Neural cell (in vitro differentiated cells): ENCODE measurements at regions not wholly inside any gene's neighbourhood (a gene's known extent, or its start where the extent isn't known, plus 50 kb on each side); places are given as distances from the start of the nearest gene placed in this dataset.

Source experiments
- H2AFZ ChIP-seq: fragments of 200-600, 300-800 bp; sonication (generic), shearing (Covaris generic); 2 replicates; pipeline ENCODE4 v1.6.0; 2014; ENCODE audit warnings: low read depth, mild to moderate bottlenecking, antibody characterized with exemption, low read length, moderate library complexity
- H3F3A ChIP-seq: fragments of 200-600 bp; shearing (Covaris generic); 2 replicates; pipeline ENCODE4 v1.6.1; 2016; ENCODE audit warnings: mild to moderate bottlenecking, moderate library complexity, mixed read lengths, antibody characterized with exemption, low read length; ENCODE audit not compliant: insufficient read depth, poor library complexity, severe bottlenecking
- H3K27ac ChIP-seq: fragments of 200-600, 300-800 bp; sonication (generic), shearing (Covaris generic); 2 replicates; pipeline ENCODE4 v1.5.1; 2014; ENCODE audit warnings: mild to moderate bottlenecking, low read length, moderate library complexity
- H3K27me3 ChIP-seq: fragments of 300-800, 200-600 bp; sonication (generic), shearing (Covaris generic); 2 replicates; pipeline ENCODE4 v1.6.0; 2014; ENCODE audit warnings: mild to moderate bottlenecking, low read depth, low read length, moderate library complexity; ENCODE audit not compliant: insufficient read depth
- H3K36me3 ChIP-seq: fragments of 300-800, 200-600 bp; sonication (generic), shearing (Covaris generic); 2 replicates; pipeline ENCODE4 v1.5.1; 2014; ENCODE audit warnings: mild to moderate bottlenecking, antibody characterized with exemption, low read length, moderate library complexity; ENCODE audit not compliant: insufficient read depth
- H3K4me2 ChIP-seq: fragments of 300-800, 200-600 bp; sonication (generic), shearing (Covaris generic); 2 replicates; pipeline ENCODE4 v1.6.0; 2014; ENCODE audit warnings: mild to moderate bottlenecking, low read length
- H3K4me3 ChIP-seq: fragments of 300-800, 200-600 bp; sonication (generic), shearing (Covaris generic); 2 replicates; pipeline ENCODE4 v1.5.1; 2014; ENCODE audit warnings: mild to moderate bottlenecking, low read length, moderate library complexity
- H3K79me2 ChIP-seq: fragments of 200-600 bp; shearing (Covaris generic); replicated peaks from 2 replicates; pipeline ENCODE4 v1.6.0; 2014; ENCODE audit warnings: mild to moderate bottlenecking, low read length, moderate library complexity; ENCODE audit not compliant: insufficient read depth
- H3K9ac ChIP-seq: fragments of 300-800, 200-600 bp; sonication (generic), shearing (Covaris generic); 2 replicates; pipeline ENCODE4 v1.6.1; 2016; ENCODE audit warnings: mild to moderate bottlenecking, low read length, mixed read lengths
- H3K9me2 ChIP-seq: fragments of 200-600 bp; shearing (Covaris generic); 2 replicates; pipeline ENCODE4 v1.6.1; 2016; ENCODE audit warnings: mild to moderate bottlenecking, low read length, mixed read lengths; ENCODE audit not compliant: insufficient read depth
- H3K9me3 ChIP-seq: fragments of 200-600, 300-800 bp; sonication (generic), shearing (Covaris generic); 2 replicates; pipeline ENCODE4 v1.6.1; 2016; ENCODE audit warnings: mild to moderate bottlenecking, mixed run types, low read length, moderate library complexity, mixed read lengths
- H4K20me1 ChIP-seq: fragments of 200-600 bp; shearing (Covaris generic); 2 replicates; pipeline ENCODE4 v1.6.1; 2016; ENCODE audit warnings: mild to moderate bottlenecking, mixed run types; ENCODE audit not compliant: insufficient read depth
- EP300 ChIP-seq: fragments of 450-650 bp; conservative IDR thresholded peaks from 2 replicates; pipeline ENCODE4 v1.6.1; 2014; ENCODE audit warnings: antibody characterized with exemption, mild to moderate bottlenecking, moderate library complexity; ENCODE audit not compliant: poor library complexity, severe bottlenecking
- EZH2 ChIP-seq: fragments of 200-600, 300-800 bp; shearing (Covaris generic), sonication (generic); IDR thresholded peaks from 2 replicates; pipeline ENCODE4 v1.6.1; 2014; ENCODE audit warnings: antibody characterized with exemption, low read length, borderline replicate concordance, mild to moderate bottlenecking; ENCODE audit not compliant: insufficient read depth, poor library complexity, severe bottlenecking
- MXI1 ChIP-seq: fragments of 450-650 bp; conservative IDR thresholded peaks from 2 replicates; pipeline ENCODE4 v1.6.1; 2014; ENCODE audit warnings: antibody characterized with exemption, mild to moderate bottlenecking; ENCODE audit not compliant: poor library complexity, severe bottlenecking
- RAD21 ChIP-seq: fragments of 450-650 bp; conservative IDR thresholded peaks from 2 replicates; pipeline ENCODE4 v1.6.1; 2014; ENCODE audit warnings: antibody characterized with exemption, mild to moderate bottlenecking, moderate library complexity
- SMC3 ChIP-seq: fragments of 450-650 bp; conservative IDR thresholded peaks from 2 replicates; pipeline ENCODE4 v1.6.1; 2014; ENCODE audit warnings: antibody characterized with exemption, mild to moderate bottlenecking, moderate library complexity; ENCODE audit not compliant: poor library complexity
- TAF1 ChIP-seq: IDR thresholded peaks from 2 replicates; pipeline ENCODE4 v1.6.1; 2012; ENCODE audit warnings: low read depth
- TF ChIP-seq, protein P1 (sequence below): fragments of 450-650 bp; IDR thresholded peaks from 2 replicates; pipeline ENCODE4 v1.5.1; 2014; ENCODE audit warnings: antibody characterized with exemption, mild to moderate bottlenecking, moderate library complexity; ENCODE audit not compliant: poor library complexity, severe bottlenecking
- TF ChIP-seq, protein P2 (sequence below): IDR thresholded peaks from 2 replicates; pipeline ENCODE4 v1.6.1; 2012; ENCODE audit warnings: borderline replicate concordance

DNA sequence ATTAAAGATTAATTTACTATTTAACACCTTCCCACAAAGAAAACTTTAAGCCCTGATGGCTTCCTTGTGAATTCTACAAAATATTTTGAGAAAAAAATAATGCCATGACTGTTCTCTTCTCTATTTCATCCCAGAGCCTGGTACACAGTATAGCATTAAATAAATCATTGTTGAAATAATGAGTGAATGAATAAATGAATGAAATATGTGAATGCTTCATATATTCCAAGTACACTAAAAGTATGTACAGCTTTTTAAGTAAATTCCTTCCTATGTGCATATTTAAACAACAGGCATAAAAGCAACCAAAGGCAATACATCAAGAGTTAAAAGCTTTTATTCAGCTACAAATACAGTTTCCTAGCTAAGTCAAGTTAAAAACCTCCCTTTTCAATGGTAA, 144.9 kb upstream of the CCDC196 start:
- Histone ChIP-seq H4K20me1 (no peaks in the 10 kb centered on the region), H3K9me3 (no peaks in the 10 kb centered on the region), H3K79me2 (no peaks in the 10 kb centered on the region), H3K9me2 (no peaks in the 10 kb centered on the region), H3K4me2 (no peak overlapping the region), H3K4me3 (no peak overlapping the region), H3K27me3 (no peaks in the 10 kb centered on the region), H3K27ac (no peak overlapping the region), H3K9ac (no peak overlapping the region), H3K36me3 (no peaks in the 10 kb centered on the region), H2AFZ (no peak overlapping the region), H3F3A (no peaks in the 10 kb centered on the region)
- no peak for TF ChIP-seq EP300
- TF ChIP-seq, protein P1, sequence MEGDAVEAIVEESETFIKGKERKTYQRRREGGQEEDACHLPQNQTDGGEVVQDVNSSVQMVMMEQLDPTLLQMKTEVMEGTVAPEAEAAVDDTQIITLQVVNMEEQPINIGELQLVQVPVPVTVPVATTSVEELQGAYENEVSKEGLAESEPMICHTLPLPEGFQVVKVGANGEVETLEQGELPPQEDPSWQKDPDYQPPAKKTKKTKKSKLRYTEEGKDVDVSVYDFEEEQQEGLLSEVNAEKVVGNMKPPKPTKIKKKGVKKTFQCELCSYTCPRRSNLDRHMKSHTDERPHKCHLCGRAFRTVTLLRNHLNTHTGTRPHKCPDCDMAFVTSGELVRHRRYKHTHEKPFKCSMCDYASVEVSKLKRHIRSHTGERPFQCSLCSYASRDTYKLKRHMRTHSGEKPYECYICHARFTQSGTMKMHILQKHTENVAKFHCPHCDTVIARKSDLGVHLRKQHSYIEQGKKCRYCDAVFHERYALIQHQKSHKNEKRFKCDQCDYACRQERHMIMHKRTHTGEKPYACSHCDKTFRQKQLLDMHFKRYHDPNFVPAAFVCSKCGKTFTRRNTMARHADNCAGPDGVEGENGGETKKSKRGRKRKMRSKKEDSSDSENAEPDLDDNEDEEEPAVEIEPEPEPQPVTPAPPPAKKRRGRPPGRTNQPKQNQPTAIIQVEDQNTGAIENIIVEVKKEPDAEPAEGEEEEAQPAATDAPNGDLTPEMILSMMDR = no peak
- no peak for TF ChIP-seq TAF1

DNA sequence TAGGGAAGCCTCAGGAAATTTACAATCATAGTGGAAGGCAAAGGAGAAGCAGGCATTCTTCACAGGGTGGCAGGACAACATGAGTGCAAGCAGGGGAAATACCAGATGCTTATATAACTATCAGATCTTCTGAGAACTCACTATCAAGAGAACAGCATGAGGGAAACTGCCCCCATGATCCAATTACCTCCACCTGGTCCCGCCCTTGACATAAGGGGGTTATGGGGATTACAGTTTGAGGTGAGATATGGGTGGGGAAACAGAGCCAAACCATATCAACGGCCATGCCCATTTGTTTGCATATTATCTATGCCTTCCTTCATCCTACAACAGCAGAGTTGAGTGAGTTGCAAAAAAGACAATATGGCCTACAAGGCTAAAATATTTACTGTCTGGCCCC, 140.2 kb upstream of the CCDC196 start:
- Histone ChIP-seq H2AFZ (no peak overlapping the region), H3K9me2 (no peaks in the 10 kb centered on the region), H3K4me2 (no peak overlapping the region), H3K4me3 (no peak overlapping the region), H3K79me2 (no peaks in the 10 kb centered on the region), H3K27ac (no peak overlapping the region), H3K9me3 (peaks cover 4% of the 10 kb centered on the region), H3K27me3 (no peaks in the 10 kb centered on the region), H3K9ac (no peak overlapping the region), H4K20me1 (no peaks in the 10 kb centered on the region), H3F3A (no peaks in the 10 kb centered on the region), H3K36me3 (no peaks in the 10 kb centered on the region)
- TF ChIP-seq, protein P2, sequence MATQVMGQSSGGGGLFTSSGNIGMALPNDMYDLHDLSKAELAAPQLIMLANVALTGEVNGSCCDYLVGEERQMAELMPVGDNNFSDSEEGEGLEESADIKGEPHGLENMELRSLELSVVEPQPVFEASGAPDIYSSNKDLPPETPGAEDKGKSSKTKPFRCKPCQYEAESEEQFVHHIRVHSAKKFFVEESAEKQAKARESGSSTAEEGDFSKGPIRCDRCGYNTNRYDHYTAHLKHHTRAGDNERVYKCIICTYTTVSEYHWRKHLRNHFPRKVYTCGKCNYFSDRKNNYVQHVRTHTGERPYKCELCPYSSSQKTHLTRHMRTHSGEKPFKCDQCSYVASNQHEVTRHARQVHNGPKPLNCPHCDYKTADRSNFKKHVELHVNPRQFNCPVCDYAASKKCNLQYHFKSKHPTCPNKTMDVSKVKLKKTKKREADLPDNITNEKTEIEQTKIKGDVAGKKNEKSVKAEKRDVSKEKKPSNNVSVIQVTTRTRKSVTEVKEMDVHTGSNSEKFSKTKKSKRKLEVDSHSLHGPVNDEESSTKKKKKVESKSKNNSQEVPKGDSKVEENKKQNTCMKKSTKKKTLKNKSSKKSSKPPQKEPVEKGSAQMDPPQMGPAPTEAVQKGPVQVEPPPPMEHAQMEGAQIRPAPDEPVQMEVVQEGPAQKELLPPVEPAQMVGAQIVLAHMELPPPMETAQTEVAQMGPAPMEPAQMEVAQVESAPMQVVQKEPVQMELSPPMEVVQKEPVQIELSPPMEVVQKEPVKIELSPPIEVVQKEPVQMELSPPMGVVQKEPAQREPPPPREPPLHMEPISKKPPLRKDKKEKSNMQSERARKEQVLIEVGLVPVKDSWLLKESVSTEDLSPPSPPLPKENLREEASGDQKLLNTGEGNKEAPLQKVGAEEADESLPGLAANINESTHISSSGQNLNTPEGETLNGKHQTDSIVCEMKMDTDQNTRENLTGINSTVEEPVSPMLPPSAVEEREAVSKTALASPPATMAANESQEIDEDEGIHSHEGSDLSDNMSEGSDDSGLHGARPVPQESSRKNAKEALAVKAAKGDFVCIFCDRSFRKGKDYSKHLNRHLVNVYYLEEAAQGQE = no peak
- TF ChIP-seq SMC3 (no peak), MXI1 (no peak), EP300 (no peak), EZH2 (no peak), TAF1 (no peak), RAD21 (no peak)
- TF ChIP-seq, protein P1 = no peak
